Vagina (tissue), 2 donors: ENCODE measurements at regions not wholly inside any gene's neighbourhood (a gene's known extent, or its start where the extent isn't known, plus 50 kb on each side); places are given as distances from the start of the nearest gene placed in this dataset.
"Not testable (repeated sequence)": the region's sequence is repeated elsewhere in the genome, so short reads cannot be mapped to it uniquely, and the experiment has no call there.

Experiments used
- DNase-seq, 2 donors: peaks; one replicate each; pipeline ENCODE4 v3.0.0-alpha.2; 2017; ENCODE audit errors: extremely low spot score in 2 of 2
- H3K27ac ChIP-seq: fragments of 200-600 bp; sonication (generic); one replicate; pipeline ENCODE4 v1.5.1; 2019
- H3K27me3 ChIP-seq: fragments of 200-600 bp; sonication (generic); one replicate; pipeline ENCODE4 v1.5.1; 2019
- H3K36me3 ChIP-seq, 2 donors: fragments of 200-600 bp; sonication (generic); one replicate each; pipeline ENCODE4 v1.5.1; 2017 to 2019
- H3K4me1 ChIP-seq: fragments of 200-600 bp; sonication (generic); one replicate; pipeline ENCODE4 v1.5.1; 2019
- H3K4me3 ChIP-seq, 2 donors: fragments of 200-600 bp; sonication (generic); 1 replicate in 1 of 2; 2 replicates in 1 of 2; pipeline ENCODE4 v1.5.1; 2016 to 2019
- H3K9me3 ChIP-seq: fragments of 200-600 bp; sonication (generic); one replicate; pipeline ENCODE4 v1.5.1; 2019
- CTCF ChIP-seq, 3 experiments: fragments of 450-650 bp in 2 of 3; fragments of 200-600 bp in 1 of 3; sonication (generic) in 1 of 3; IDR thresholded peaks; one replicate each; pipeline ENCODE4 v1.5.1; 2017 to 2019; ENCODE audit warnings: antibody characterized with exemption in 3 of 3, mild to moderate bottlenecking in 2 of 3, moderate library complexity in 2 of 3
- POLR2A ChIP-seq, 2 donors: fragments of 450-650 bp; IDR thresholded peaks; one replicate each; pipeline ENCODE4 v1.6.1; 2017; ENCODE audit warnings: antibody characterized with exemption in 2 of 2, mild to moderate bottlenecking in 2 of 2, moderate library complexity in 2 of 2
- POLR2AphosphoS5 ChIP-seq, 2 donors: sonication (generic); formaldehyde crosslinking; IDR thresholded peaks; one replicate each; pipeline ENCODE4 v1.9.0; 2017; ENCODE audit warnings: antibody characterized with exemption in 2 of 2, mild to moderate bottlenecking in 2 of 2, low read depth in 1 of 2; ENCODE audit not compliant: insufficient read depth in 1 of 2
- intact Hi-C: fragments of 100-400 bp; cut with DNase I; formaldehyde crosslinking; loops from one replicate; pipeline ENCODE4 v1.15.1; 2023

- intact Hi-C loops = no loop called here
- DNase-seq = no peak
- Histone ChIP-seq H3K36me3 (no peaks in the 10 kb centered on the region), H3K4me3 (no peak overlapping the region), H3K9me3 (peaks cover 2% of the 10 kb centered on the region), H3K27me3 (no peaks in the 10 kb centered on the region), H3K27ac (no peak overlapping the region), H3K4me1 (no peaks in the 10 kb centered on the region)
- no peak for TF ChIP-seq CTCF (IDR thresholded peaks at IDR 0.05)
- TF ChIP-seq POLR2A (IDR thresholded peaks at IDR 0.05) = no peak
- no peak for TF ChIP-seq POLR2AphosphoS5 (IDR thresholded peaks at IDR 0.05; ENCODE audit: insufficient read depth in 1 of 2, low read depth in 1 of 2)
Measured at GRCh38 chr17:74137416-74137815, 66.1 kb upstream of the RPL38 start.

- no peaks in the 10 kb centered on the region for H3K27me3 ChIP-seq
- intact Hi-C loops = no loop called here
- no peaks in the 10 kb centered on the region for H3K4me1 ChIP-seq
- TF ChIP-seq POLR2AphosphoS5 (IDR thresholded peaks at IDR 0.05; ENCODE audit: insufficient read depth in 1 of 2, low read depth in 1 of 2) (no peak), CTCF (IDR thresholded peaks at IDR 0.05) (no peak), POLR2A (IDR thresholded peaks at IDR 0.05) (no peak)
- H3K27ac ChIP-seq = no peak overlapping the region
- no peak overlapping the region for H3K4me3 ChIP-seq
- no peak for DNase-seq
- peaks cover 18% of the 10 kb centered on the region for H3K9me3 ChIP-seq
- no peaks in the 10 kb centered on the region for H3K36me3 ChIP-seq
Measured at GRCh38 chr17:74139120-74139519, 64.4 kb upstream of the RPL38 start.

- Histone ChIP-seq H3K27ac (no peak overlapping the region), H3K9me3 (peaks cover 18% of the 10 kb centered on the region), H3K36me3 (no peaks in the 10 kb centered on the region), H3K27me3 (no peaks in the 10 kb centered on the region), H3K4me1 (no peaks in the 10 kb centered on the region), H3K4me3 (no peak overlapping the region)
- no peak for DNase-seq
- TF ChIP-seq POLR2AphosphoS5 (IDR thresholded peaks at IDR 0.05; ENCODE audit: insufficient read depth in 1 of 2, low read depth in 1 of 2) (no peak), CTCF (IDR thresholded peaks at IDR 0.05) (no peak), POLR2A (IDR thresholded peaks at IDR 0.05) (no peak)
- intact Hi-C loops = no loop called here
Measured at GRCh38 chr17:74140282-74140681, 63.2 kb upstream of the RPL38 start.

- Histone ChIP-seq H3K9me3 (peaks cover 18% of the 10 kb centered on the region), H3K27me3 (no peaks in the 10 kb centered on the region), H3K27ac (no peak overlapping the region), H3K36me3 (no peaks in the 10 kb centered on the region), H3K4me3 (no peak overlapping the region), H3K4me1 (no peaks in the 10 kb centered on the region)
- intact Hi-C loops = no loop called here
- no peak for DNase-seq
- no peak for TF ChIP-seq CTCF (IDR thresholded peaks at IDR 0.05)
- no peak for TF ChIP-seq POLR2A (IDR thresholded peaks at IDR 0.05)
- TF ChIP-seq POLR2AphosphoS5 (IDR thresholded peaks at IDR 0.05; ENCODE audit: insufficient read depth in 1 of 2, low read depth in 1 of 2) = no peak
Measured at GRCh38 chr17:74141612-74142011, 61.9 kb upstream of the RPL38 start.

GRCh38 chr17:74143318-74143717 is 60.2 kb upstream of the RPL38 start:
- intact Hi-C loops, H3K27me3 ChIP-seq, H3K4me3 ChIP-seq, H3K36me3 ChIP-seq, H3K27ac ChIP-seq, H3K4me1 ChIP-seq: not testable (repeated sequence)
- peak in 1 of 2 donors; percentile 19 for DNase-seq
- peaks cover 18% of the 10 kb centered on the region for H3K9me3 ChIP-seq

GRCh38 chr17:74145756-74146155 is 57.7 kb upstream of the RPL38 start:
- DNase-seq = peak; percentile 8 to 72

More at GRCh38 chr17:74145756-74146155, 57.7 kb upstream of the RPL38 start:
- Histone ChIP-seq H3K9me3 (peaks cover 18% of the 10 kb centered on the region), H3K27me3 (no peaks in the 10 kb centered on the region), H3K4me1 (no peaks in the 10 kb centered on the region), H3K36me3 (no peaks in the 10 kb centered on the region), H3K4me3 (no peak overlapping the region), H3K27ac (no peak overlapping the region)
- intact Hi-C loops = no loop called here
- TF ChIP-seq POLR2A (IDR thresholded peaks at IDR 0.05) = no peak
- no peak for TF ChIP-seq CTCF (IDR thresholded peaks at IDR 0.05)
- TF ChIP-seq POLR2AphosphoS5 (IDR thresholded peaks at IDR 0.05; ENCODE audit: insufficient read depth in 1 of 2, low read depth in 1 of 2) = no peak
